ENCODE measurements at regions not wholly inside any gene's neighbourhood (a gene's known extent, or its start where the extent isn't known, plus 50 kb on each side); places are given as distances from the start of the nearest gene placed in this dataset.

DNA sequence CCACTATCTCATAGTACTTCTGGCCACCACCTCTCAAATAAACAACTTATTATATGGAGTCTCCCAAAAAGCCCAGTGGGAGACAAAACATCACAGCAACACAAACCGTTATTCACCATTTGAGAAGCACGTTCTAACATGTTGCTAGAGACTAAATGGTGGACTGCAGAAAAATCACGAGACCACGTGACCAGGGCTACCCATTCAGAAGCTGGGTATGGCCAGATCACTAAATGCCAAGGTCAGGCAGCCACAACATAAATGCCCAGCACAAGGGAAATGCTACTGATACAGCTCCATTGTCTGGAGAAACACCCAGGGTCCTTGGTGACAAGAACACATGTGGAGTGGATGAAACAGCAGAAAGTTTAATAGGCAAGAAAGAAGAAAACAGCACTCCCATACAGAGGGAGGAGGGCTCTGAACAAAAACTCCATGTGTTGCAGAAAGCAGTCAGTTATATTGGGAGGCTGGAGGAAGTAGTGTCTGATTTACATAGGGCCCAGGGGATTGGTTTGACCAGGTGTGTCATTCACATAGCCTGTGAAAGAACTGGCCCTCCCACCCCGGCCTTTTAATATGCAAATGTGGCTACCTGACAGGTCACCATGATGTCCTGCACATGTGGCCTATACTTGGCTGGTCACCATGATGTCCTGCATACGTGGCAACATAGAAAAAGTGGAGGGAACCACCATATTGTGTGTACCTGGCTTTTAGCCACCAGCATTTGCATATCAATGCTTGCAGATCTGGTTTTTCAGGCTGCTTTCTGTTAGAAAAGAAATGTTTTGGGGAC lies 97.2 kb downstream of the TRIM36 start:
- no peak overlapping the region for H3K4me2 ChIP-seq (ENCODE audit: low read length)
- H3K9me2 ChIP-seq (ENCODE audit: insufficient read depth) = no peaks in the 10 kb centered on the region
- ChIA-PET POLR2A (no interaction called here), CTCF (no interaction called here), RAD21 (ENCODE audit: low non-redundant PET in 1 of 2, low total read pairs in 2 of 2, uncharacterized antibody in 2 of 2, unreplicated experiment in 2 of 2) (interaction anchor here in 1 of 2 experiments (0.6 kb wide), 1 partner anchor 189 kb away, joined by 3 read pairs; no protein-coding TSS in a partner anchor)
- H3K36me3 ChIP-seq (ENCODE audit: control insufficient read depth in 1 of 2, insufficient read depth in 2 of 2, low read length in 2 of 2) = no peaks in the 10 kb centered on the region
- H3K27me3 ChIP-seq (ENCODE audit: insufficient read depth, low read length) = peaks cover 3% of the 10 kb centered on the region; the same call in 1 of the 2 replicates
- no peaks in the 10 kb centered on the region for H3K79me2 ChIP-seq (ENCODE audit: insufficient read depth, low read length)
- TF ChIP-seq, protein P1, sequence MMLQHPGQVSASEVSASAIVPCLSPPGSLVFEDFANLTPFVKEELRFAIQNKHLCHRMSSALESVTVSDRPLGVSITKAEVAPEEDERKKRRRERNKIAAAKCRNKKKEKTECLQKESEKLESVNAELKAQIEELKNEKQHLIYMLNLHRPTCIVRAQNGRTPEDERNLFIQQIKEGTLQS (IDR thresholded peaks at IDR 0.05) = no peak
- TF ChIP-seq SP1 (IDR thresholded peaks at IDR 0.05; ENCODE audit: low read depth) (no peak), ELF1 (IDR thresholded peaks at IDR 0.05; ENCODE audit: borderline replicate concordance, low read depth) (no peak), CBX3 (IDR thresholded peaks at IDR 0.05; ENCODE audit: low read depth) (no peak), JUND (IDR thresholded peaks at IDR 0.05) (no peak), EGR1 (IDR thresholded peaks at IDR 0.05; ENCODE audit: low read depth) (no peak), SIN3A (IDR thresholded peaks at IDR 0.05; ENCODE audit: low read depth) (no peak)
- BruUV-seq (replicated peaks) = no TSS peak
- H3K27ac ChIP-seq (ENCODE audit: low read depth, low read length) = no peak overlapping the region
- H3K4me1 ChIP-seq (ENCODE audit: control insufficient read depth in 1 of 2, insufficient read depth in 2 of 2, low read length in 2 of 2) = peaks cover 0 to 7% of the 10 kb centered on the region in 2 experiments; a peak in 2 of 4 replicates
- intact Hi-C loops (cut with micrococcal nuclease) = no loop called here
- no peaks in the 10 kb centered on the region for H3K9me3 ChIP-seq (ENCODE audit: control insufficient read depth in 1 of 2, insufficient read depth in 1 of 2, low read depth in 1 of 2, low read length in 2 of 2)
- no peak for ATAC-seq
- no peak overlapping the region for H2AFZ ChIP-seq (ENCODE audit: low read depth, low read length, poor library complexity, severe bottlenecking)
- no peaks in the 10 kb centered on the region for H4K20me1 ChIP-seq (ENCODE audit: insufficient read depth)
- no peak overlapping the region for H3K4me3 ChIP-seq (replicated peaks in 1 of 2; ENCODE audit: low read depth in 1 of 2, low read length in 2 of 2)
- no peak for DNase-seq (ENCODE audit: low read depth, low spot score)
- H3K9ac ChIP-seq (ENCODE audit: low read length) = no peak overlapping the region

DNA sequence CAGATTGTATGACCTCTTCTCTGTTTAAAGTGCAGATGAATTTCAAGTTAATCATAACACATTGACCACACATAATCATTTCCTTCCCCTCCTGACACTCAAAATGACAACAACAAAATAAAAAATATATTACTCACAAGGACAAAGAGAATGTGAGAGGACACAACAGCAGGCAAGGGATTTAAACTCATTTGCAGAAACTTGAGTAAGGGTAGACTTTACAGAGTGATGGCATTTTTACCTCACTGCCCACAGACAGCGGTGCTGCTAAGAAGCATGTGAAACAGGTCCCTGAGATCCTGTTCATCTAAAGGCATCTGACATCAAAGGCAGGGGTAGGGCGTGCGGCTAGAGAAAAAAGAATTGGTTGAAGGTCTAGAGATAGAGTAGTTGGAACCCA lies 99.0 kb downstream of the TRIM36 start:
- Histone ChIP-seq H3K36me3 (ENCODE audit: control insufficient read depth in 1 of 2, insufficient read depth in 2 of 2, low read length in 2 of 2) (no peaks in the 10 kb centered on the region), H3K27me3 (ENCODE audit: insufficient read depth, low read length) (peaks cover 3% of the 10 kb centered on the region; the same call in 1 of the 2 replicates), H3K9ac (ENCODE audit: low read length) (no peak overlapping the region), H3K79me2 (ENCODE audit: insufficient read depth, low read length) (no peaks in the 10 kb centered on the region), H3K27ac (ENCODE audit: low read depth, low read length) (no peak overlapping the region), H3K4me2 (ENCODE audit: low read length) (no peak overlapping the region), H2AFZ (ENCODE audit: low read depth, low read length, poor library complexity, severe bottlenecking) (no peak overlapping the region), H3K9me3 (ENCODE audit: control insufficient read depth in 1 of 2, insufficient read depth in 1 of 2, low read depth in 1 of 2, low read length in 2 of 2) (no peaks in the 10 kb centered on the region), H3K4me3 (replicated peaks in 1 of 2; ENCODE audit: low read depth in 1 of 2, low read length in 2 of 2) (no peak overlapping the region), H3K9me2 (ENCODE audit: insufficient read depth) (no peaks in the 10 kb centered on the region), H3K4me1 (ENCODE audit: control insufficient read depth in 1 of 2, insufficient read depth in 2 of 2, low read length in 2 of 2) (peaks cover 0 to 7% of the 10 kb centered on the region in 2 experiments; a peak in 2 of 4 replicates), H4K20me1 (ENCODE audit: insufficient read depth) (no peaks in the 10 kb centered on the region)
- TF ChIP-seq, protein P2, sequence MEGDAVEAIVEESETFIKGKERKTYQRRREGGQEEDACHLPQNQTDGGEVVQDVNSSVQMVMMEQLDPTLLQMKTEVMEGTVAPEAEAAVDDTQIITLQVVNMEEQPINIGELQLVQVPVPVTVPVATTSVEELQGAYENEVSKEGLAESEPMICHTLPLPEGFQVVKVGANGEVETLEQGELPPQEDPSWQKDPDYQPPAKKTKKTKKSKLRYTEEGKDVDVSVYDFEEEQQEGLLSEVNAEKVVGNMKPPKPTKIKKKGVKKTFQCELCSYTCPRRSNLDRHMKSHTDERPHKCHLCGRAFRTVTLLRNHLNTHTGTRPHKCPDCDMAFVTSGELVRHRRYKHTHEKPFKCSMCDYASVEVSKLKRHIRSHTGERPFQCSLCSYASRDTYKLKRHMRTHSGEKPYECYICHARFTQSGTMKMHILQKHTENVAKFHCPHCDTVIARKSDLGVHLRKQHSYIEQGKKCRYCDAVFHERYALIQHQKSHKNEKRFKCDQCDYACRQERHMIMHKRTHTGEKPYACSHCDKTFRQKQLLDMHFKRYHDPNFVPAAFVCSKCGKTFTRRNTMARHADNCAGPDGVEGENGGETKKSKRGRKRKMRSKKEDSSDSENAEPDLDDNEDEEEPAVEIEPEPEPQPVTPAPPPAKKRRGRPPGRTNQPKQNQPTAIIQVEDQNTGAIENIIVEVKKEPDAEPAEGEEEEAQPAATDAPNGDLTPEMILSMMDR (IDR thresholded peaks at IDR 0.05 in 2 of 3, conservative IDR thresholded peaks at IDR 0.05 in 1 of 3; ENCODE audit: borderline replicate concordance in 1 of 3, insufficient read depth in 1 of 3, low read depth in 2 of 3, low read length in 2 of 3) = no peak
- no peak for TF ChIP-seq YY1 (IDR thresholded peaks at IDR 0.05; ENCODE audit: extremely low read depth, insufficient replicate concordance, low read depth, low read length)
- TF ChIP-seq POLR2AphosphoS5 (IDR thresholded peaks at IDR 0.05; ENCODE audit: low read depth, low read length) = no peak
- no peak for TF ChIP-seq SP1 (IDR thresholded peaks at IDR 0.05; ENCODE audit: low read depth)
- TF ChIP-seq ELF1 (IDR thresholded peaks at IDR 0.05; ENCODE audit: borderline replicate concordance, low read depth) = no peak
- TF ChIP-seq FOSL1 (IDR thresholded peaks at IDR 0.05; ENCODE audit: low read depth) = no peak
- no peak for TF ChIP-seq CEBPB (IDR thresholded peaks at IDR 0.05; ENCODE audit: low read depth)
- TF ChIP-seq, protein P3, sequence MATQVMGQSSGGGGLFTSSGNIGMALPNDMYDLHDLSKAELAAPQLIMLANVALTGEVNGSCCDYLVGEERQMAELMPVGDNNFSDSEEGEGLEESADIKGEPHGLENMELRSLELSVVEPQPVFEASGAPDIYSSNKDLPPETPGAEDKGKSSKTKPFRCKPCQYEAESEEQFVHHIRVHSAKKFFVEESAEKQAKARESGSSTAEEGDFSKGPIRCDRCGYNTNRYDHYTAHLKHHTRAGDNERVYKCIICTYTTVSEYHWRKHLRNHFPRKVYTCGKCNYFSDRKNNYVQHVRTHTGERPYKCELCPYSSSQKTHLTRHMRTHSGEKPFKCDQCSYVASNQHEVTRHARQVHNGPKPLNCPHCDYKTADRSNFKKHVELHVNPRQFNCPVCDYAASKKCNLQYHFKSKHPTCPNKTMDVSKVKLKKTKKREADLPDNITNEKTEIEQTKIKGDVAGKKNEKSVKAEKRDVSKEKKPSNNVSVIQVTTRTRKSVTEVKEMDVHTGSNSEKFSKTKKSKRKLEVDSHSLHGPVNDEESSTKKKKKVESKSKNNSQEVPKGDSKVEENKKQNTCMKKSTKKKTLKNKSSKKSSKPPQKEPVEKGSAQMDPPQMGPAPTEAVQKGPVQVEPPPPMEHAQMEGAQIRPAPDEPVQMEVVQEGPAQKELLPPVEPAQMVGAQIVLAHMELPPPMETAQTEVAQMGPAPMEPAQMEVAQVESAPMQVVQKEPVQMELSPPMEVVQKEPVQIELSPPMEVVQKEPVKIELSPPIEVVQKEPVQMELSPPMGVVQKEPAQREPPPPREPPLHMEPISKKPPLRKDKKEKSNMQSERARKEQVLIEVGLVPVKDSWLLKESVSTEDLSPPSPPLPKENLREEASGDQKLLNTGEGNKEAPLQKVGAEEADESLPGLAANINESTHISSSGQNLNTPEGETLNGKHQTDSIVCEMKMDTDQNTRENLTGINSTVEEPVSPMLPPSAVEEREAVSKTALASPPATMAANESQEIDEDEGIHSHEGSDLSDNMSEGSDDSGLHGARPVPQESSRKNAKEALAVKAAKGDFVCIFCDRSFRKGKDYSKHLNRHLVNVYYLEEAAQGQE (IDR thresholded peaks at IDR 0.05; ENCODE audit: low read depth) = no peak
- ChIA-PET POLR2A (no interaction called here), CTCF (no interaction called here), RAD21 (ENCODE audit: low non-redundant PET in 1 of 2, low total read pairs in 2 of 2, uncharacterized antibody in 2 of 2, unreplicated experiment in 2 of 2) (no interaction called here)
- intact Hi-C loops (cut with micrococcal nuclease) = no loop called here
- DNase-seq (ENCODE audit: low read depth, low spot score) (no peak), ATAC-seq (no peak)
- no TSS peak for BruUV-seq (replicated peaks)
